H9 (cell line): ENCODE measurements at regions not wholly inside any gene's neighbourhood (a gene's known extent, or its start where the extent isn't known, plus 50 kb on each side); places are given as distances from the start of the nearest gene placed in this dataset.

ENCODE experiments used
- DNase-seq: peaks from one replicate; pipeline ENCODE4 v3.0.0-alpha.2; 2017
- H2AFZ ChIP-seq: one replicate; pipeline ENCODE4 v1.6.1; 2013; ENCODE audit warnings: mild to moderate bottlenecking, low read length, control low read depth, moderate library complexity
- H2AK5ac ChIP-seq: 2 replicates; pipeline ENCODE4 v1.6.1; 2013; ENCODE audit warnings: low read length, control low read depth, mixed read lengths; ENCODE audit not compliant: insufficient read length
- H2BK120ac ChIP-seq: one replicate; pipeline ENCODE4 v1.6.1; 2013; ENCODE audit warnings: low read depth, mild to moderate bottlenecking, low read length, control low read depth, inconsistent platforms; ENCODE audit not compliant: poor library complexity, severe bottlenecking
- H2BK12ac ChIP-seq: 2 replicates; pipeline ENCODE4 v1.6.1; 2013; ENCODE audit warnings: low read length, control low read depth, mixed read lengths, low read depth; ENCODE audit not compliant: insufficient read length
- H2BK15ac ChIP-seq: 2 replicates; pipeline ENCODE4 v1.6.1; 2013; ENCODE audit warnings: low read depth, low read length, control low read depth
- H2BK20ac ChIP-seq: one replicate; pipeline ENCODE4 v1.6.1; 2013; ENCODE audit warnings: low read depth, mild to moderate bottlenecking, low read length, control low read depth, inconsistent platforms; ENCODE audit not compliant: poor library complexity, severe bottlenecking
- H2BK5ac ChIP-seq: 2 replicates; pipeline ENCODE4 v1.6.1; 2013; ENCODE audit warnings: low read length, control low read depth, mixed read lengths; ENCODE audit not compliant: insufficient read length
- H3K14ac ChIP-seq: 2 replicates; pipeline ENCODE4 v1.6.1; 2013; ENCODE audit warnings: low read length, control low read depth; ENCODE audit not compliant: insufficient read depth
- H3K18ac ChIP-seq: 2 replicates; pipeline ENCODE4 v1.6.1; 2013; ENCODE audit warnings: low read depth, mild to moderate bottlenecking, mixed read lengths, low read length, control low read depth; ENCODE audit not compliant: insufficient read length
- H3K23ac ChIP-seq: 2 replicates; pipeline ENCODE4 v1.6.1; 2013; ENCODE audit warnings: low read length, control low read depth, mixed read lengths, low read depth; ENCODE audit not compliant: insufficient read length
- H3K23me2 ChIP-seq: 2 replicates; pipeline ENCODE4 v1.6.1; 2013; ENCODE audit warnings: low read depth, mild to moderate bottlenecking, mixed read lengths, low read length, control low read depth; ENCODE audit not compliant: insufficient read length, poor library complexity, severe bottlenecking
- H3K27ac ChIP-seq: 2 replicates; pipeline ENCODE4 v1.5.1; 2013; ENCODE audit warnings: low read length, control low read depth, mixed read lengths, low read depth; ENCODE audit not compliant: insufficient read length
- H3K27me3 ChIP-seq: 2 replicates; pipeline ENCODE4 v1.6.1; 2013; ENCODE audit warnings: low read length, control low read depth, inconsistent platforms; ENCODE audit not compliant: insufficient read depth
- H3K4ac ChIP-seq: 2 replicates; pipeline ENCODE4 v1.6.1; 2013; ENCODE audit warnings: low read depth, mild to moderate bottlenecking, control low read depth, inconsistent platforms, low read length, moderate library complexity
- H3K4me1 ChIP-seq: 2 replicates; pipeline ENCODE4 v1.6.1; 2013; ENCODE audit warnings: low read length, control low read depth, inconsistent platforms; ENCODE audit not compliant: insufficient read depth
- H3K4me2 ChIP-seq: 2 replicates; pipeline ENCODE4 v1.6.1; 2013; ENCODE audit warnings: low read length, control low read depth, mixed read lengths; ENCODE audit not compliant: insufficient read length, insufficient read depth
- H3K56ac ChIP-seq: 2 replicates; pipeline ENCODE4 v1.6.1; 2013; ENCODE audit warnings: low read depth, mild to moderate bottlenecking, mixed read lengths, low read length, control low read depth; ENCODE audit not compliant: insufficient read length
- H3K79me1 ChIP-seq: 2 replicates; pipeline ENCODE4 v1.6.1; 2013; ENCODE audit warnings: low read depth, mild to moderate bottlenecking, moderate library complexity, low read length, control low read depth, inconsistent platforms; ENCODE audit not compliant: insufficient read depth, poor library complexity, severe bottlenecking
- H3K79me2 ChIP-seq: 2 replicates; pipeline ENCODE4 v1.6.1; 2013; ENCODE audit warnings: low read length, control low read depth, inconsistent platforms; ENCODE audit not compliant: insufficient read depth
- H3K9ac ChIP-seq: 2 replicates; pipeline ENCODE4 v1.6.1; 2013; ENCODE audit warnings: low read length, control low read depth, mixed read lengths; ENCODE audit not compliant: insufficient read length; ENCODE audit errors: extremely low read depth
- H3K9me3 ChIP-seq: one replicate; pipeline ENCODE4 v1.6.1; 2013; ENCODE audit warnings: low read depth, low read length, inconsistent platforms; ENCODE audit not compliant: control insufficient read depth
- H3T11ph ChIP-seq: one replicate; pipeline ENCODE4 v1.6.1; 2013; ENCODE audit warnings: mild to moderate bottlenecking, low read length, control low read depth, inconsistent platforms
- H4K20me1 ChIP-seq: one replicate; pipeline ENCODE4 v1.6.1; 2013; ENCODE audit not compliant: control insufficient read depth, insufficient read length, insufficient read depth
- H4K5ac ChIP-seq: 2 replicates; pipeline ENCODE4 v1.6.1; 2013; ENCODE audit warnings: low read depth, mild to moderate bottlenecking, mixed read lengths, low read length, control low read depth; ENCODE audit not compliant: insufficient read length
- H4K8ac ChIP-seq: replicated peaks from 2 replicates; pipeline ENCODE4 v1.6.1; 2013; ENCODE audit warnings: low read length, control low read depth, mixed read lengths, low read depth; ENCODE audit not compliant: insufficient read length
- H4K91ac ChIP-seq: 2 replicates; pipeline ENCODE4 v1.6.1; 2013; ENCODE audit warnings: low read depth, mild to moderate bottlenecking, moderate library complexity, mixed read lengths, low read length, control low read depth; ENCODE audit not compliant: insufficient read length
- H3K27ac Mint-ChIP-seq, 3 experiments: 2 replicates in 2 of 3; 3 replicates in 1 of 3; pipeline ENCODE4 v1.8.0; 2020 to 2021; ENCODE audit warnings: mixed read lengths in 3 of 3, mild to moderate bottlenecking in 1 of 3, moderate library complexity in 1 of 3
- H3K27me3 Mint-ChIP-seq: 2 replicates; pipeline ENCODE4 v1.8.0; 2021; ENCODE audit warnings: low read depth, mild to moderate bottlenecking, moderate library complexity, mixed read lengths
- H3K36me3 Mint-ChIP-seq, 3 experiments: 2 replicates in 2 of 3; 3 replicates in 1 of 3; pipeline ENCODE4 v1.8.0; 2020 to 2021; ENCODE audit warnings: low read depth in 3 of 3, mixed read lengths in 3 of 3; ENCODE audit not compliant: insufficient read depth in 1 of 3
- H3K4me1 Mint-ChIP-seq, 2 experiments: 2 replicates each; pipeline ENCODE4 v1.8.0; 2020; ENCODE audit warnings: mixed read lengths in 2 of 2
- H3K4me3 Mint-ChIP-seq, 2 experiments: 2 replicates in 1 of 2; 3 replicates in 1 of 2; pipeline ENCODE4 v1.8.0; 2020 to 2021; ENCODE audit warnings: mild to moderate bottlenecking in 2 of 2, mixed read lengths in 2 of 2, moderate library complexity in 1 of 2
- H3K9me3 Mint-ChIP-seq, 2 experiments: 2 replicates in 1 of 2; 3 replicates in 1 of 2; pipeline ENCODE4 v1.8.0; 2020; ENCODE audit warnings: mild to moderate bottlenecking in 2 of 2, mixed read lengths in 2 of 2, moderate library complexity in 1 of 2
- CTCF ChIP-seq: fragments of 200-600 bp; sonication (generic); conservative IDR thresholded peaks from 3 replicates; pipeline ENCODE4 v1.8.0; 2021; ENCODE audit warnings: antibody characterized with exemption, mild to moderate bottlenecking
- WGBS: extraction: QIAGEN DNeasy Blood & Tissue Kit; methylation state at CpG from one replicate; pipeline ENCODE4 v1.1.7; 2013; ENCODE audit warnings: missing lambda C conversion rate, low lambda C conversion rate, mixed read lengths; ENCODE audit not compliant: insufficient read length; ENCODE audit errors: extremely low coverage; 5-methylcytosine and 5-hydroxymethylcytosine counted together

GRCh38 chr10:78690354-78691111, 378.2 kb upstream of the ZMIZ1 start:
- Histone ChIP-seq H3K23me2 (no peaks in the 10 kb centered on the region), H2AFZ (no peak overlapping the region), H4K91ac (no peak overlapping the region), H3K9ac (no peak overlapping the region), H2BK5ac (no peak overlapping the region), H2BK120ac (no peak overlapping the region), H3T11ph (no peak overlapping the region), H2AK5ac (no peak overlapping the region), H3K4me2 (no peak overlapping the region), H3K14ac (no peak overlapping the region), H3K27me3 (no peaks in the 10 kb centered on the region), H3K79me2 (no peaks in the 10 kb centered on the region), H4K8ac (no peak overlapping the region), H4K5ac (no peak overlapping the region), H3K23ac (no peak overlapping the region), H2BK12ac (no peak overlapping the region), H2BK15ac (no peak overlapping the region), H3K79me1 (no peaks in the 10 kb centered on the region), H2BK20ac (no peak overlapping the region), H3K9me3 (no peaks in the 10 kb centered on the region), H3K27ac (no peak overlapping the region), H3K4me1 (no peaks in the 10 kb centered on the region), H3K56ac (no peak overlapping the region), H4K20me1 (no peaks in the 10 kb centered on the region), H3K4ac (no peak overlapping the region), H3K18ac (no peak overlapping the region)
- WGBS, result no CpG with 5 or more reads among the region's 3 CpGs
- H3K4me3 Mint-ChIP-seq, result no peak overlapping the region
- TF ChIP-seq CTCF, result no peak
- H3K9me3 Mint-ChIP-seq, result no peaks in the 10 kb centered on the region; a peak in 1 of 5 replicates
- no peak for DNase-seq
- no peak overlapping the region for H3K27ac Mint-ChIP-seq
- peaks cover 3 to 4% of the 10 kb centered on the region in 2 experiments; a peak in 2 of 4 replicates for H3K4me1 Mint-ChIP-seq
- H3K36me3 Mint-ChIP-seq, result no peaks in the 10 kb centered on the region
- peaks cover 11% of the 10 kb centered on the region for H3K27me3 Mint-ChIP-seq
